Esophagus muscularis mucosa (tissue), 4 donors: ENCODE measurements at regions not wholly inside any gene's neighbourhood (a gene's known extent, or its start where the extent isn't known, plus 50 kb on each side); places are given as distances from the start of the nearest gene placed in this dataset.

Experiments used
- DNase-seq: peaks from one replicate; pipeline ENCODE4 v3.0.0-alpha.2; 2017; ENCODE audit errors: extremely low spot score
- H3K27ac ChIP-seq, 4 donors: fragments of 200-600 bp; sonication (generic); replicated peaks in 1 of 4; 1 replicate in 3 of 4; 2 replicates in 1 of 4; pipeline ENCODE4 v1.5.1; 2016 to 2019; ENCODE audit warnings: mild to moderate bottlenecking in 1 of 4
- H3K27me3 ChIP-seq, 4 donors: fragments of 200-600 bp; sonication (generic); one replicate each; pipeline versions ENCODE4 v1.5.1 to v1.6.0; 2016 to 2019
- H3K36me3 ChIP-seq, 4 donors: fragments of 200-600 bp; sonication (generic); one replicate each; pipeline ENCODE4 v1.5.1; 2016 to 2019
- H3K4me1 ChIP-seq, 4 donors: fragments of 200-600 bp; sonication (generic); one replicate each; pipeline ENCODE4 v1.5.1; 2016 to 2019
- H3K4me3 ChIP-seq, 4 donors: fragments of 200-600 bp; sonication (generic); 1 replicate in 2 of 4; 2 replicates in 2 of 4; pipeline ENCODE4 v1.5.1; 2016 to 2019; ENCODE audit warnings: mild to moderate bottlenecking in 4 of 4, moderate library complexity in 1 of 4
- H3K9me3 ChIP-seq, 4 donors: fragments of 200-600 bp; sonication (generic); 1 replicate in 3 of 4; 2 replicates in 1 of 4; pipeline ENCODE4 v1.5.1; 2016 to 2019
- CTCF ChIP-seq, 3 experiments: fragments of 200-600 bp in 2 of 3; fragments of 450-650 bp in 1 of 3; sonication (generic) in 2 of 3; IDR thresholded peaks; one replicate each; pipeline ENCODE4 v1.5.1; 2017 to 2019; ENCODE audit warnings: antibody characterized with exemption in 3 of 3, mild to moderate bottlenecking in 2 of 3, moderate library complexity in 1 of 3
- EP300 ChIP-seq: sonication (generic); formaldehyde crosslinking; IDR thresholded peaks from one replicate; pipeline ENCODE4 v1.6.1; 2017; ENCODE audit warnings: antibody characterized with exemption
- POLR2A ChIP-seq: fragments of 450-650 bp; IDR thresholded peaks from one replicate; pipeline ENCODE4 v1.6.1; 2017; ENCODE audit warnings: antibody characterized with exemption, moderate library complexity, mild to moderate bottlenecking, low read depth
- POLR2AphosphoS5 ChIP-seq, 2 donors: sonication (generic); formaldehyde crosslinking; IDR thresholded peaks; one replicate each; pipeline ENCODE4 v1.6.1; 2017; ENCODE audit warnings: antibody characterized with exemption in 2 of 2
- WGBS: methylation state at CpG from one replicate; pipeline ENCODE4 v1.1.5; 2018; 5-methylcytosine and 5-hydroxymethylcytosine counted together
- intact Hi-C: fragments of 100-400 bp; cut with DNase I; formaldehyde crosslinking; loops from one replicate; pipeline ENCODE4 v1.15.1; 2023

GRCh38 chr3:27985369-27986035 lies 255.9 kb upstream of the CMC1 start:
- 80% methylated on average over 4 of the region's 4 CpGs for WGBS
- TF ChIP-seq POLR2AphosphoS5 (IDR thresholded peaks at IDR 0.05) (no peak), EP300 (no peak), POLR2A (no peak), CTCF (IDR thresholded peaks at IDR 0.05) (no peak)

GRCh38 chr3:27986234-27986879 lies 255.1 kb upstream of the CMC1 start:
- H3K36me3 ChIP-seq = no peaks in the 10 kb centered on the region
- intact Hi-C loops = no loop called here
- H3K4me3 ChIP-seq = no peak overlapping the region
- H3K27me3 ChIP-seq = no peaks in the 10 kb centered on the region
- H3K27ac ChIP-seq = no peak overlapping the region
- DNase-seq = no peak
- 80% methylated on average over 6 of the region's 6 CpGs for WGBS
- H3K4me1 ChIP-seq = no peaks in the 10 kb centered on the region
- H3K9me3 ChIP-seq = no peaks in the 10 kb centered on the region
- TF ChIP-seq CTCF (IDR thresholded peaks at IDR 0.05) (no peak), POLR2AphosphoS5 (IDR thresholded peaks at IDR 0.05) (no peak), POLR2A (no peak), EP300 (no peak)

More at GRCh38 chr3:27985369-27986035, 255.9 kb upstream of the CMC1 start:
- no peaks in the 10 kb centered on the region for H3K36me3 ChIP-seq
- DNase-seq = no peak
- intact Hi-C loops = no loop called here
- no peak overlapping the region for H3K4me3 ChIP-seq
- H3K27ac ChIP-seq = no peak overlapping the region
- no peaks in the 10 kb centered on the region for H3K27me3 ChIP-seq
- no peaks in the 10 kb centered on the region for H3K9me3 ChIP-seq
- H3K4me1 ChIP-seq = no peaks in the 10 kb centered on the region

- H3K4me1 ChIP-seq = no peaks in the 10 kb centered on the region
- DNase-seq = no peak
- intact Hi-C loops = no loop called here
- H3K36me3 ChIP-seq = no peaks in the 10 kb centered on the region
- H3K27me3 ChIP-seq = no peaks in the 10 kb centered on the region
- H3K4me3 ChIP-seq = no peak overlapping the region
- H3K27ac ChIP-seq = no peak overlapping the region
- TF ChIP-seq POLR2AphosphoS5 (IDR thresholded peaks at IDR 0.05) (no peak), CTCF (IDR thresholded peaks at IDR 0.05) (no peak), POLR2A (no peak), EP300 (no peak)
- H3K9me3 ChIP-seq = no peaks in the 10 kb centered on the region
Measured at GRCh38 chr3:27990324-27990723, 251.1 kb upstream of the CMC1 start.

GRCh38 chr3:27990837-27991236 lies 250.6 kb upstream of the CMC1 start:
- Histone ChIP-seq H3K9me3 (no peaks in the 10 kb centered on the region), H3K27ac (no peak overlapping the region), H3K27me3 (no peaks in the 10 kb centered on the region), H3K4me3 (no peak overlapping the region), H3K4me1 (no peaks in the 10 kb centered on the region), H3K36me3 (no peaks in the 10 kb centered on the region)
- intact Hi-C loops = no loop called here
- DNase-seq = no peak
- TF ChIP-seq POLR2AphosphoS5 (IDR thresholded peaks at IDR 0.05) (no peak), EP300 (no peak), CTCF (IDR thresholded peaks at IDR 0.05) (no peak), POLR2A (no peak)
